Daoy (cell line): ENCODE measurements at regions not wholly inside any gene's neighbourhood (a gene's known extent, or its start where the extent isn't known, plus 50 kb on each side); places are given as distances from the start of the nearest gene placed in this dataset.

Experiments
- DNase-seq: peaks from one replicate; pipeline ENCODE4 v3.0.0-alpha.2; 2015; ENCODE audit warnings: low read depth

DNA sequence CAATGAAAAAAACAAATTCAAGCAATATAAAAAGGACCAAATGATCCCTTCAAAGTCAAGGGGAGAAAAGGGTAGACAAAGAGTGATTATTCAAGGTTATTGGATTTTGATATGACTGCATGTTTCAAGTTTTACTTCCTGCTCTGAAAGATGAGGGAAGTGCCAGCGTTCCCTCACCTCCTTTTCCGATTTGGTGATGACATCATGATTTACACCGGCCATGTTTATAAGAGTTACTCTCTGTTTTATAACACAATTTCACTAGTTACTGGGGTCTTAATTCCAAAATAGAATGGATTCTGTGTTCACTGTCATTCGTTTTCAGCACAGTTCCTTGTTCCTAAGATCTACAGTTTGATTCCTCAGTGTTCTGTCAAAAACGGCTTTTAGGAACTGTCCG lies 60.5 kb upstream of the CPXM2 start:
- DNase-seq = no peak

- no peak for DNase-seq
Observed at GRCh38 chr10:123948030-123948823, 56.6 kb upstream of the CPXM2 start.

- peak; percentile 49 for DNase-seq
Observed at GRCh38 chr10:123945325-123945920, 53.8 kb upstream of the CPXM2 start.

DNA sequence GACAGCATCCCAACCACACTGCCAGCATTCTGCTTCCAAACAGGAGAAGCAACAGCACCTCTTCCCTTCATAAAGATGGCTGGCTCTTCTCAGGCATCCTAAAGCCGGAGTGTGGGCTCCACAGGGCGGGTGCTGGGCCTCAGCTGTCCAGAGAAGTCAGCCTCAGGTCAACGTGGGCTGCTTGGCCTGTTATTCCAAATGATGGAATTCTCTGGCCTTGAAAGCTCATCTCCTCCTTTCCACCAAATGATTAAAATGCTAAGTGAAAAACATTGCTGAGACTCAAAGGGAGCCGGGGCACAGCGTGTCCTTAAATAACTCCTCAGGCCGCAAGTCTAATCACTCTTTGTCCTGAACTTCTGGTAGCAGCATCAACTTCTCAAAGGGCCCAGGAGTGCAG lies 53.1 kb upstream of the CPXM2 start:
- no peak for DNase-seq

DNA sequence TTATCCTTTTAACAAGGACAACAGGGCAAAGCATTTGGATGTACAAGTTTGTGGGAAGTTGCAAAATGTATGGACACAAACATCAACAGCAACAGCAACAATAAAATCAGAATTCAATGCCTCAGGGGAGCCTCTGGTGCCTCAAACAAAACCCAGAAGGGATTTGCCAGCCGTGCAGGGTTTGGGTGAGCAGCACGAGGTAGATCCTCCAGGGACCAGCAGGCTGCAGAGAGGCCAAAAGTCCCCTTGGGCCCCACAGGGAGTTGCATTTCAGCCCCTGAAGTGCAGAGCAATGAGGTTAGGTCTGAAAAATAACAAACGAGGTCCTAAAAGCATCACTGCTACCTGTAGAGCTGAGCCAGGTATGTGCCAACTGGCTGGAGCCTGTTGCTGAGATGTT lies 51.7 kb upstream of the CPXM2 start:
- DNase-seq = no peak

DNA sequence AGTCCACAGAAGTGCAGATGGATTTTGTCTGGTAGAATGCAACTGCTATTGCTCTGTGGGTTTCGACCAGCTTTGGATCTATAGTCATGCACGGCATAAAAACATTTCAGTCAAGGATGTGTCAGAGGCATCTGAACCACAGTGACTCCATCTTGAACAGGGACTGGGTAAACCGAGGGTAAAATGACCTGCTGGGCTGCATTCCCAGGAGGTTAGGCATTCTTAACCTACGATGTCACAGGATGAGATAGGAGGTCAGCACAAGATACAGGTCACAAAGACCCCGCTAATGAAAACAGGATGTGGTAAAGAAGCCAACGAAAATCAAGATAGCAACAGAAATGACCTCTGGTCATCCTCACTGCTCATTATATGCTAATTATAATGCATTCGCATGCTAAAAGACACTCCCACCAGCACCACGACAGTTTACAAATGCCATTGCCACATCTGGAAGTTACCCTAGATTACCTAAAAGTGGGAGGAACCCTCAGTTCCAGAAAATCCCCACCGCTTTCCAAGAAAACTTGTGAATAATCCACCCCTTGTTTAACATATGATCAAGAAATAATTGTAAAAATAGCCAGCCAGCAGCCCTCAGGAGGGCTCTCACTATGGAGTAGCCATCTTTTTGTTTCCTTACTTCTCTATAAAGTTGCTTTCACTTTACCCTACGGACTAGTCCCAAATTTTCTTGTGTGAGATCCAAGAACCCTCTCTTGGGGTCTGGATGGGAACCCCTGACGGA lies 50.7 kb upstream of the CPXM2 start:
- peak; percentile 32 for DNase-seq
